GM10266 (cell line): ENCODE measurements at regions not wholly inside any gene's neighbourhood (a gene's known extent, or its start where the extent isn't known, plus 50 kb on each side); places are given as distances from the start of the nearest gene placed in this dataset.

Experiments used
- DNase-seq: peaks from one replicate; pipeline ENCODE4 v3.0.0; 2012; ENCODE audit errors: extremely low spot score
- CTCF ChIP-seq: IDR thresholded peaks from 2 replicates; pipeline ENCODE4 v1.5.1; 2012; ENCODE audit warnings: mild to moderate bottlenecking, low read depth; ENCODE audit not compliant: control insufficient read depth, insufficient read depth; ENCODE audit errors: missing control alignments

GRCh38 chr18:76053551-76053950 is 441.5 kb downstream of the ZNF516 start:
- TF ChIP-seq CTCF = no peak
- DNase-seq = no peak

GRCh38 chr18:76052227-76052595 is 442.8 kb downstream of the ZNF516 start:
- TF ChIP-seq CTCF = no peak
- no peak for DNase-seq

GRCh38 chr18:76051396-76052226 is 443.4 kb downstream of the ZNF516 start:
- no peak for DNase-seq
- TF ChIP-seq CTCF = no peak

GRCh38 chr18:76046221-76046620 is 448.8 kb downstream of the ZNF516 start:
- TF ChIP-seq CTCF = no peak
- DNase-seq = no peak

GRCh38 chr18:76042511-76042910 is 452.5 kb downstream of the ZNF516 start:
- no peak for DNase-seq
- TF ChIP-seq CTCF = no peak

- DNase-seq = no peak
These were observed 476.8 kb downstream of the ZNF516 start for GRCh38 chr18:76018210-76018609.

More at GRCh38 chr18:76018210-76018609, 476.8 kb downstream of the ZNF516 start:
- TF ChIP-seq CTCF = no peak
